Activated CD4-positive, alpha-beta memory T cell treated with anti-CD3 and anti-CD28 coated beads, Interleukin-2, amount 10 ng/mL, durations not matched to agents 7 days and 5 days (primary cell): ENCODE measurements at regions not wholly inside any gene's neighbourhood (a gene's known extent, or its start where the extent isn't known, plus 50 kb on each side); places are given as distances from the start of the nearest gene placed in this dataset.

Experiments used
- CTCF ChIA-PET: fragments of 350-600 bp; sonication (Branson Sonifier 250); formaldehyde crosslinking; loops from one replicate; lab custom pipeline; 2021; ENCODE audit warnings: antibody characterized with exemption, inconsistent platforms; lab: Charles Lee
- POLR2A ChIA-PET: fragments of 350-600 bp; sonication (Branson Sonifier 250); formaldehyde crosslinking; loops from one replicate; lab custom pipeline; 2021; ENCODE audit warnings: antibody characterized with exemption; lab: Charles Lee
- DNase-seq: peaks from one replicate; pipeline ENCODE4 v3.0.0-alpha.2; 2020
- H3K27ac Mint-ChIP-seq: one replicate; pipeline ENCODE4 v1.8.0; 2021; ENCODE audit warnings: mild to moderate bottlenecking, mixed read lengths
- H3K27me3 Mint-ChIP-seq: one replicate; pipeline ENCODE4 v1.8.0; 2021; ENCODE audit warnings: mixed read lengths
- H3K36me3 Mint-ChIP-seq: one replicate; pipeline ENCODE4 v1.8.0; 2021; ENCODE audit warnings: low read depth, mixed read lengths
- H3K4me1 Mint-ChIP-seq: one replicate; pipeline ENCODE4 v1.8.0; 2021; ENCODE audit warnings: mixed read lengths
- H3K4me3 Mint-ChIP-seq: one replicate; pipeline ENCODE4 v1.8.0; 2021; ENCODE audit warnings: mild to moderate bottlenecking, mixed read lengths
- H3K9me3 Mint-ChIP-seq: one replicate; pipeline ENCODE4 v1.8.0; 2021; ENCODE audit warnings: mixed read lengths

GRCh38 chr18:34632321-34632720, 77.8 kb upstream of the DTNA start:
- POLR2A ChIA-PET = no interaction called here
- H3K27ac Mint-ChIP-seq = no peak overlapping the region

GRCh38 chr18:34633368-34633767, 76.7 kb upstream of the DTNA start:
- Mint-ChIP-seq H3K27ac (no peak overlapping the region), H3K4me1 (no peaks in the 10 kb centered on the region), H3K4me3 (no peak overlapping the region), H3K36me3 (no peaks in the 10 kb centered on the region), H3K27me3 (no peaks in the 10 kb centered on the region), H3K9me3 (no peaks in the 10 kb centered on the region)
- ChIA-PET CTCF (no interaction called here), POLR2A (no interaction called here)
- no peak for DNase-seq

More at GRCh38 chr18:34632321-34632720, 77.8 kb upstream of the DTNA start:
- Mint-ChIP-seq H3K4me1 (no peaks in the 10 kb centered on the region), H3K4me3 (no peak overlapping the region), H3K9me3 (no peaks in the 10 kb centered on the region), H3K36me3 (no peaks in the 10 kb centered on the region), H3K27me3 (no peaks in the 10 kb centered on the region)
- no peak for DNase-seq
- CTCF ChIA-PET = interaction anchor here (0.6 to 1.7 kb wide), 3 partner anchors 29 to 1917 kb away, joined by 3 to 4 read pairs (median 4); no protein-coding TSS in a partner anchor

- Mint-ChIP-seq H3K27me3 (no peaks in the 10 kb centered on the region), H3K9me3 (no peaks in the 10 kb centered on the region), H3K36me3 (no peaks in the 10 kb centered on the region), H3K27ac (no peak overlapping the region), H3K4me3 (no peak overlapping the region), H3K4me1 (no peaks in the 10 kb centered on the region)
- ChIA-PET CTCF (no interaction called here), POLR2A (no interaction called here)
- no peak for DNase-seq
Measured at GRCh38 chr18:34637094-34637801, 72.8 kb upstream of the DTNA start.

GRCh38 chr18:34639687-34640086, 70.4 kb upstream of the DTNA start:
- H3K36me3 Mint-ChIP-seq = no peaks in the 10 kb centered on the region

GRCh38 chr18:34640276-34640675, 69.8 kb upstream of the DTNA start:
- Mint-ChIP-seq H3K36me3 (no peaks in the 10 kb centered on the region), H3K27me3 (no peaks in the 10 kb centered on the region), H3K4me1 (no peaks in the 10 kb centered on the region), H3K27ac (no peak overlapping the region), H3K4me3 (no peak overlapping the region), H3K9me3 (no peaks in the 10 kb centered on the region)
- DNase-seq = no peak
- POLR2A ChIA-PET = no interaction called here
- CTCF ChIA-PET = no interaction called here

More at GRCh38 chr18:34639687-34640086, 70.4 kb upstream of the DTNA start:
- DNase-seq = no peak
- Mint-ChIP-seq H3K27ac (no peak overlapping the region), H3K4me1 (no peaks in the 10 kb centered on the region), H3K4me3 (no peak overlapping the region), H3K27me3 (no peaks in the 10 kb centered on the region), H3K9me3 (no peaks in the 10 kb centered on the region)
- ChIA-PET CTCF (no interaction called here), POLR2A (no interaction called here)

- Mint-ChIP-seq H3K27ac (no peak overlapping the region), H3K4me1 (no peaks in the 10 kb centered on the region), H3K36me3 (no peaks in the 10 kb centered on the region), H3K27me3 (no peaks in the 10 kb centered on the region), H3K4me3 (no peak overlapping the region), H3K9me3 (no peaks in the 10 kb centered on the region)
- ChIA-PET POLR2A (no interaction called here), CTCF (interaction anchor here (1.1 kb wide), 1 partner anchor 18 kb away, joined by 3 read pairs; no protein-coding TSS in a partner anchor)
- DNase-seq = no peak
Measured at GRCh38 chr18:34643989-34644388, 66.1 kb upstream of the DTNA start.

- no peak overlapping the region for H3K27ac Mint-ChIP-seq
- H3K27me3 Mint-ChIP-seq = peaks cover 2% of the 10 kb centered on the region
- DNase-seq = no peak
- H3K9me3 Mint-ChIP-seq = no peaks in the 10 kb centered on the region
- ChIA-PET CTCF (interaction anchor here (2.0 kb wide), 1 partner anchor 15 kb away, joined by 10 read pairs; no protein-coding TSS in a partner anchor), POLR2A (no interaction called here)
- no peak overlapping the region for H3K4me3 Mint-ChIP-seq
- no peaks in the 10 kb centered on the region for H3K36me3 Mint-ChIP-seq
- no peaks in the 10 kb centered on the region for H3K4me1 Mint-ChIP-seq
Measured at GRCh38 chr18:34647251-34647650, 62.8 kb upstream of the DTNA start.

- CTCF ChIA-PET = interaction anchor here (2.0 kb wide), 1 partner anchor 14 kb away, joined by 10 read pairs; no protein-coding TSS in a partner anchor
- Mint-ChIP-seq H3K27ac (no peak overlapping the region), H3K4me1 (no peaks in the 10 kb centered on the region), H3K36me3 (no peaks in the 10 kb centered on the region), H3K4me3 (no peak overlapping the region), H3K27me3 (peaks cover 2% of the 10 kb centered on the region), H3K9me3 (no peaks in the 10 kb centered on the region)
- no peak for DNase-seq
- POLR2A ChIA-PET = no interaction called here
Measured at GRCh38 chr18:34648269-34648985, 61.7 kb upstream of the DTNA start.

- Mint-ChIP-seq H3K9me3 (no peaks in the 10 kb centered on the region), H3K36me3 (no peaks in the 10 kb centered on the region), H3K27ac (no peak overlapping the region), H3K4me3 (no peak overlapping the region), H3K27me3 (peaks cover 2% of the 10 kb centered on the region), H3K4me1 (no peaks in the 10 kb centered on the region)
- no peak for DNase-seq
- ChIA-PET POLR2A (no interaction called here), CTCF (no interaction called here)
Measured at GRCh38 chr18:34649080-34649479, 61.0 kb upstream of the DTNA start.

- ChIA-PET CTCF (no interaction called here), POLR2A (no interaction called here)
- H3K36me3 Mint-ChIP-seq = no peaks in the 10 kb centered on the region
- no peaks in the 10 kb centered on the region for H3K4me1 Mint-ChIP-seq
- H3K9me3 Mint-ChIP-seq = no peaks in the 10 kb centered on the region
- no peak overlapping the region for H3K27ac Mint-ChIP-seq
- peaks cover 2% of the 10 kb centered on the region for H3K27me3 Mint-ChIP-seq
- H3K4me3 Mint-ChIP-seq = no peak overlapping the region
- DNase-seq = no peak
Measured at GRCh38 chr18:34650121-34650545, 60.0 kb upstream of the DTNA start.

GRCh38 chr18:34651586-34652369, 58.3 kb upstream of the DTNA start:
- Mint-ChIP-seq H3K27me3 (peaks cover 2% of the 10 kb centered on the region), H3K9me3 (no peaks in the 10 kb centered on the region), H3K4me1 (no peaks in the 10 kb centered on the region), H3K27ac (no peak overlapping the region), H3K36me3 (no peaks in the 10 kb centered on the region), H3K4me3 (no peak overlapping the region)
- ChIA-PET POLR2A (no interaction called here), CTCF (interaction anchor here (2.2 kb wide), 1 partner anchor 9 kb away, joined by 6 read pairs; no protein-coding TSS in a partner anchor)
- no peak for DNase-seq

- Mint-ChIP-seq H3K27ac (no peak overlapping the region), H3K27me3 (peaks cover 5% of the 10 kb centered on the region), H3K4me1 (no peaks in the 10 kb centered on the region), H3K4me3 (no peak overlapping the region), H3K36me3 (no peaks in the 10 kb centered on the region), H3K9me3 (no peaks in the 10 kb centered on the region)
- no peak for DNase-seq
- POLR2A ChIA-PET = no interaction called here
- CTCF ChIA-PET = no interaction called here
Measured at GRCh38 chr18:34655131-34655530, 55.0 kb upstream of the DTNA start.
